HS-27A (cell line): ENCODE measurements at regions not wholly inside any gene's neighbourhood (a gene's known extent, or its start where the extent isn't known, plus 50 kb on each side); places are given as distances from the start of the nearest gene placed in this dataset.

Experiments used
- DNase-seq: peaks from one replicate; pipeline ENCODE4 v3.0.0-alpha.2; 2012; ENCODE audit warnings: low read depth, missing footprints

- no peak for DNase-seq
These were observed 189.0 kb upstream of the RGMA start for GRCh38 chr15:93278006-93278405.

- DNase-seq = no peak
These were observed 185.2 kb upstream of the RGMA start for GRCh38 chr15:93274257-93274656.

DNA sequence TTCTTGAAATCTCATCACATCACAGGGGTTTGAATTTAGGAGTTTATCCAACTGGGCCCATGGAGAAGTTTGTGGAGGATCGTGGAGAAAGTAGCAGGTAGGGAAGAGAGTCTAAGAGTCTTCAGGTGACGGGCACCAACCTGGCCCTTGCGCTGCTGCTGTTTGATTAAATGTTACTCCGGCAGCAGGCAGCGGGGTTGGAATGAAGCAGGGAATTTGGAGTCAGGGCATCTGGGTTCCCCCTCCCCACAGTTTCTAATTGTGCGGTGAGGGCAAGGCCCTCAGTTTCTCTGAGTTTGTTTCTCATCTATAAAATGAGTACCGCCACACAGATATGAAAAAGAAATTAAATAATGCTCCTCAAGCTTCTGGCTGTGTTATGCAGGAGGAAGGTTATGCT lies 182.9 kb upstream of the RGMA start:
- no peak for DNase-seq

DNA sequence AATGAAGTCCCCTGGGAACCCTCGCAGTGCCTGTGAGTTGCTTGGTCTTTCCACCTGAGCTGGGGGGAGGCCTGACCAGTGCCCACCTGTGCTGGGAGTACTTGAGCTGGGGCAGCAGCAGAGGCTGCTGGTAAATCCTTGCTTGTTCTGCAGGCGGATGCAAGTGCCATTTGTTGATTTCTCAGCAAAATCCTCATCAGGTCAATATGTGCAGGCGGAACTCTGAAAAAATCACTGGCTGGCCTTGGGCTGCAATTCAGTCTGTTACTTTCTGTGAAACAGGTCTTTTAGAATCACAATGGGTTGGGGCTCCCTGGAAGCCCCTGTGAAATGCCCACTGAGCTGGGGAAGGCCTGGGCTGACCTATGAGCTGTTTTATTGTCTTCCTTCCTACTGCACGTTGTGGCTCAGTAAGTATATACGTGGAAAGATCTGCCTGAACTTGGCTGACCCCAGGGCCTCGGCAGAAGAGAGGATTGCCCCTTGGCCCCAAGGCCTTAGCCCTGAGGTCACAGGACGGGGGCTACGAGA lies 182.0 kb upstream of the RGMA start:
- no peak for DNase-seq

- DNase-seq = no peak
These were observed 179.1 kb upstream of the RGMA start for GRCh38 chr15:93268066-93268465.

- no peak for DNase-seq
These were observed 177.3 kb upstream of the RGMA start for GRCh38 chr15:93266291-93266690.

DNA sequence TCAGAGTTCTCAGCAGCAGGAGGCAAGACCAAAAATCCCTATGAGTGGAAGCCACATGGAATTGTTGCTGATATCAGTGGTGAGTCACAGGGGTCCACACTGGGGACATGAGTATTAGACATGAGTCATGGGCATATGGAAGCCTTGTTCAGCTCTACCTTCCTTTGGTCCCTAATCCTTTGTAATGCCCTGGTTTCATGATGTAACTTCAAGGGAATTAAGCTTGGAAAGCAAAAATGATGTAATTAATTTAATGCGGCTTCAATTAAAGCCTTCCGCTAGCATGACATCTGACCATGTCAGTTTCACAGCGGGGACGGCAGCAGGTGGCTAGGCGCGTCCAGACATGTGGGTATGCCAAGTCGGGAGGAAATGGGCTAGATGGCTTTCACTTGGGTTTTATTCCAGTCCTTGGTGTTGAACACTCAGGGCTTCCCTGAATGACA lies 176.1 kb upstream of the RGMA start:
- DNase-seq = no peak

DNA sequence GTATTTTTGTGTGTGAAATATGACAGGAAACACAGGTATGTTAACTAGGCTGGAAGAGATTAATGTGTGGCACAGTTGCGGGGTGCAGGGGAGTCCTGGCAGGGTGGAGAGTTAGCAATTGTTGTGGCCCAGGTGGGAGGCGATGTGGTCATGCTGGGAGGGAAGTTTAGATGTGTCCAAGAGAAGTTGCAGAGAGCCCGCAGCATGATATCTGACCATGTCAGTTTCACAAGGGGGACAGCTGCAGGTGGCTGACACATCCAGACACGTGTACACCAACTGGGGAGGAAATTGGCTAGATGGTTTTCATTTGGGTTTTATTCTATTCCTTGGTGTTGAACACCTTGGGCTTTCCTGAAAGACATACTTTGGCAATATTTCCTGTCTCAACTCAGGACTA lies 172.8 kb upstream of the RGMA start:
- DNase-seq = no peak

DNA sequence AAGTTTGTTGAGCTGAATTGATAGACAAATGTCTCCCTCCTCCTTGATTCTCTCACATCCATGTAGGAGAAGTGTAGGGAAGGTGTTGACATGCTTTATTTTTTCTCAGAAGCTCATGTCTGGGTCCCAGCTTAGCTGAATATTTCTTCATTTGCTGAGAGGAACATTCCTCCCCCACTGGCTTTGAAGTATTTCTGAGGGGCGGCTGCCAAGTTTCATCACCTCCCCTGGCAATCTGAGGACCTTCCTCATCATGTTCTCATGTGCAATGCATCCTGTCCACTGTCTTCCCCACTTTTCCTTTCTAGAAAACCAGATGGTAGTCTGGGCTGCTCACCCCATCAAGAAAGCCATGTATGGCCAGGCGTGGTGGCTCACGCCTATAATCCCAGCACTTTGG lies 168.9 kb upstream of the RGMA start:
- DNase-seq = no peak

DNA sequence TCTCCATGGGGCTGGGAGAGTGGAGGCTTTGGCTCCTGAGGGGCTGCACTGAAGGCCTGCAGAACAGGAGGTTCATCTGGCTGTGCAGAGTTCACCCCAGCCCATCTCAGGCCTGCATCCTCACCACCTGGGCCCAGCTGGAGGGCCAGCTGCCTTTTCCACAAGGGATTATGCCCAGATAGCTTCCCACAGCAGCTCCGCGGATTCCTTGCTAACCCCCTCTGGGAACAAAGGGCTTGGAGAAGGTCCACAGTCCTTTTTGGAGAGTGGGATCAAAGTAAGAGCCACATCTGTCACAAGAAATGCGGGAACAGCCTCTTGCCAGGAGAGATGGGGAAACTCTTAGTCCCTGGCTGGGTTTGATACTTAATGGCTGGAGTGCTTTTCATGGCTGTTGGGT lies 164.7 kb upstream of the RGMA start:
- no peak for DNase-seq

DNA sequence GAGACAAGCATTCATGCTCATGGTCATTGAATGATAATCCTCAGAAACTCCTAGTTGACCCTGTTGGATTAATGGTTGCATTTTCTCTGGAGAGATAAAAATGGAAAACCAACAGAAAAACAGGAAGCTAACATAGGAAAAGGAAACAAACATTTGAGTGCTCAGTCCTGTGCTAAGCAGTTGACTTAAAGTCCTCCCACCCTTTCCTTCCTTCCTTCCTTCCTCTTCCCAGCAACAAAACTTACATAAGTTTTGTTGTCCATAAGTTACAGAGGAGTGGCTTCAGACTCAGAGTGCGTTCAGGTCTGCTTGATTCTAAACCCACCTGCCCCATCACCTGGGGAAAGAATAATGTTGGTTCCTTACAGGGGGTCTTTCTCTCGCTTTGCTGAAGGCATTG lies 163.8 kb upstream of the RGMA start:
- DNase-seq = no peak

GRCh38 chr15:93250950-93251349 lies 161.9 kb upstream of the RGMA start:
- DNase-seq = no peak

DNA sequence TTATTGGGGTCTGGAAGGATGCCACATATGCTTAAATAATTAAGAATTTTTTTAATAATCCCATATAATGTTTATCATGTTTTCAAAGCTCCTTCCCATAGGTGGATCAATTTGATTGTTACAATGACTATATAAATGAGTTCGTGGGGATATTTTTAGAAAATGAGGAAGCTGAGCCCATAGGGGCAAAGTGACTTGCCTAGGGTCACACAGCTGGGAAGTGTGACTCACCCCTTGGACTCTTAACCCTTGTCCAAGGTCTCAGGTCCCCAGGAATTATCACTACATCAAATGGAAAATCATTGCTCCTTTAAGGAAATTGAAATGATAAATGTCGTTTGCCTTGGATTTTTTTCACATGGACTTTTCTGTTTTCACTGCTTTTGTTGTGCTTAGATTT lies 161.2 kb upstream of the RGMA start:
- no peak for DNase-seq

DNA sequence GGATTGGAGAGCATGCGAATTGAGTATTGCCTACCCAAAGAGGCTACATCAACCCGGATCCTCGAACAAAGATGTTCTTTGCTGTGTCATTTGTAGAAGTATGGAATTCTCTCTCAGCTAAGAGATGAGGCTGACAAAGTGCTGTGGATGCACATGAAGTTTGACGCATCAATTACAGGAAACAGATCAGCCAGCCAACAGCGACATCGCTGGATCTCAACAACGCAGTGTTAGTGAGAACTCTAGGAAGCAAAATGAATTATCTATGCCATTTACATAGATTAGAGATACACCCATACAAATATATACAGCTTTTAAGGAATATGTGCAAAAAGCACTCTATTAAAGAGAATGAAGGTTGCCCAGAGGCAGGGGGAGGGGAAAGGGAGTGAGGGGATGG lies 160.6 kb upstream of the RGMA start:
- DNase-seq = no peak

DNA sequence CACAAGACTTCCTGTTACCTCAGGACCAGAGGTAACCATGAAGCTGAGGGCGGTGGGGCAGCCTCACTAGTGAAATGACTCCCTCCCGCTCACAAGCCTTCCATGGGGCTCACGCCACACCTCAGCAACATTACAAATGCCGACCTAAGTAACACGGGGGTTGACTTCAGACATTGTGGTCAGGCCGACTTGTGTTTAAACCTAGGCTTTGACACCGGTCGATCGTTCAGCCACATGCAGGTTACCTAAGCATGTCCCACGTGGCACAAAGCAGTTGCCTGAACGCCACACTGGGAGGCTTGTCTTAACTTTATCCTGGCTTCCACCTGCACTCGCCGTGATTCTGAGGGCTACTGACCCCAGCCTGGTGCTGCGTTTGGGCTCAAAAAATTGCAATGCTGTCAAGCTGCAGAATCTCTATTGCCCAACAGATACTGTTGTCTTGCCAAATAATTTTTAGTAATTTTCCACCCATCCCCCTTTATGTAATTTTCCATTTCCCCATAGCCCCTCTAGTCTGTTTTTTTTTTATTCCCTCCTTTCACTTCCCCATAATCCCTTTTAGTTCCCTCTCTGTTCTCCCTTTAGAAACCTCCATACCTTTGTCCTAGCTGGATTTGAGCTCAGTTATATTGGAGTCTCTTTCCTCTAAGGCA lies 158.6 kb upstream of the RGMA start:
- DNase-seq = no peak

DNA sequence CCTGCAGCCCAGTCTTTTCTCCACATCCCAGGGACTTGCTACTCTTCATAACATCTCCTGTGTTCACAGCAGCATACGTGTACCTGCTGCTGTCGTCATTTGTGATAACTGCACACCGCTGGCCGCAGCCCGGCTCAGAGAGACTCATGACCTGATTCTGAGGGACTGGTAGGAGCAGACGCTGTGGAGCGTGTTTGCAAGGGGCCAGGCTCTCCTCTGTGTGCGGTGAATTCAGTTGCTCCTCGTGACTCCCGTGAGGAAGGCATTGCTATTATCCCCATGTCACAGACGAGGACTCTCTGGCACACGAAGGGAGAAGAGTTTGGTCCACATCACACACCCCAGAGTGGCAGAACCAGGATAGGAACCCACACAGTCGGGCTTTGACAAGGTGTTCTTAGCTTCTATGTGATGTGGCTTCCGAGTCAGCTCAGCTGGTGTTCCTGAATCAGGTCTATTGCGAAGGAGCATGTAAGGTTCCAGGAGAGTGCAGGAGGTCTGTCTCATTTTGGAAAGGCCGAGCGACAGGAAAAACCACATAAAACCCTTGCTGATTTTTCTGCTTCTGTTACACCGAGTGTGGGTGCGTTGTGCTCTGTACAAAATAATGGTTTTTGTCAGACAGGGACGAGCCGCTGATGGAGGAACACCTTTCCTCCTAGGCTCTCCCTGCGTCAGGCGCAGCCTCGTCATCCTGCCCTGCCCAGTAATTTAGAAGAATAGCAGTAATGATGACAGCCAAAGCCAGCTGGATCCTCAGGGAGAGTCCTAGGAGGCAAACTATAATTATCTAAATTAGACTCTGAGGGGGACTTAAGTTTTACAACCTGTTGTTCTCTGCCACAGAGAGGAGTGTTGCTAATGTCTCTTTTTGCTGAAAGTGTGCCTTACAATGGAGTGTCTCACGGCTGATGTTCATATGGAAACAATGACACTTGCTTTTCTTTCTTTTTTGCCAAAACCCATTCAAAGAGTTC lies 157.5 kb upstream of the RGMA start:
- no peak for DNase-seq

DNA sequence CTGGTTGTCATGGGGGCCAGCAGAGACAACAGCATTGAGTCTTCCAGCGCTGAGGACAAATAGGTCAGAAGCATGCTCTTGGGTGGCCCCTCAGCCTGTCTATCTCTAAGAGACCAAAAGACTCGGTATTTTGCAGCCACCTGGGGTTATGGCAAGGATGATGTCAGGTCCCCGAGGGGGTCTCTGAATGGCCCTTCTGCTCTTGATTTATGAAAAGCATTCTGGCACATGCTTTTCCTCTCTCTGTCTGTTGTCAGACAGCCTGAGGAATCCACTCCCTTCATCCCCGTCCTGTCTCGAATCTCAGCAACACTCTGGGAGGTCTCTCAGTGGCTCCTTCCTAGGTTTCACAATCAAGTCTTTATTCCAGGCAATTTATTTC lies 156.6 kb upstream of the RGMA start:
- no peak for DNase-seq

DNA sequence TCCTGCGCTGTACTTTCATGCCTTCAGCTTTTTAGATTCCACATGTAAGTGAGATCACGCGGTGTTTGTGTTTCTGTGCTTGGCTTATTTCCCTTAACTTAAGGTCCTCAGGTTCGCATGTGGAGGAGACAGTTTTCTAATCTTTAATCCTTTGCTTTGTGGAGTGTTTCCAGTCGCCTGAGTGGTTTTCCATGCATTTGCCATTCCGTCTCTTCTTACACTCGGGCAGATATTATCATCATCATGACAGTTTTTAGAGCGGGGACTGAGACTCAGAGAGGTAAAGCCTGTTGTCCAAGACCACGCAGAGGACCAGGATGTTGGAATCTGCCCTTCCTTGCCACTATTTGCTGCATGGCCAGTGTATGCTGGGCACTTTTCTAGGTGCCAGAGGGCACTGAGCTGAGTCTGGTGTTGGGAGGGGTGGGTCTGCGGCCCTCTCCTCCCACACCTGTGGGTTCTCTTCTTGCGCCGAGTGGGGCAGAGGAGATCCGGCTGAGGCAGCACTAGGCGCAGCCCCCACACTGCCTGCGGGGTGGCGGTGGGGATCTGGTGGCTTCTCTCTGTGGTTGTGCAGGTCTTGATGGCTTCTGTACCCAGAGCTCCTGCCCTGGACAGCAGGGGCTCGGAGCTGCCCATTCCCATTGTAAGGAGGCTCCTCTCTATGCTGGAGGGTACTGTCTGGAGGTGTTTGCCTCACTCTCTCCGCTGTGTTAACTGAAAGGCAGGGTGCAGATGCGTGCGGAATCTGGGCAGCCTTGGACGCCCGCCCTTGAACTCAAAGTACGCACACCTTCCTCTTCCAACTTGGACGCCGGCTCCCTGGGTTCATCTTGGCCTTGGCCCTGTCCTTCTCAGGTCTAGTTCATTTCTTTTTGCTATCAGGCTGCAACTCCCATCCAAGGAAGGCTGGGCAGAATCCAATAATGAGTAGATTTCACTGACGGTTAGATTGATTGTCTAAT lies 156.0 kb upstream of the RGMA start:
- DNase-seq = no peak

DNA sequence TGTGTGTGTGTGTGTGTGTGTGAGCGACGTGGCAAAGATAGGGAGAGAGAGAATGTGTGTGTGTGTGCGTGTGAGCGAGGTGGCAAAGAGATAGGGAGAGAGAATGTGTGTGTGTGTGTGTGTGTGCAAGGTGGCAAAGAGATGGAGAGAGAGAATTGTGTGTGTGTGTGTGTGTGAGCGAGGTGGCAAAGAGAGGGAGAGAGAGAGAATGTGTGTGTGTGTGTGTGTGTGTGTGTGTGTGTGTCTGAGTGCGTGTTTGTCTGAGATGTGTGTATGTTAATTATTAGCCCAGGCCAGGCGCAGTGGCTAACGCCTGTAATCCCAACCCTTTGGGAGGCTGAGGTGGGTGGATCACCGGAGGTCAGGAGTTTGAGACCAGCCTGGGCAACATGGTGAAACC lies 154.6 kb upstream of the RGMA start:
- DNase-seq = no peak

- DNase-seq = no peak
These were observed 152.9 kb upstream of the RGMA start for GRCh38 chr15:93241696-93242585.

- no peak for DNase-seq
These were observed 151.0 kb upstream of the RGMA start for GRCh38 chr15:93239993-93240392.
